ENCODE measurements at regions not wholly inside any gene's neighbourhood (a gene's known extent, or its start where the extent isn't known, plus 50 kb on each side); places are given as distances from the start of the nearest gene placed in this dataset.
A peak's percentile ranks its signal among the peaks of the same experiment; 100 is the strongest.

- intact Hi-C loops (cut with DNase I): no loop called here
- DNase-seq (ENCODE audit: low spot score): no peak
Observed at GRCh38 chr13:50438351-50438750, 405.1 kb downstream of the DLEU7 start.

DNA sequence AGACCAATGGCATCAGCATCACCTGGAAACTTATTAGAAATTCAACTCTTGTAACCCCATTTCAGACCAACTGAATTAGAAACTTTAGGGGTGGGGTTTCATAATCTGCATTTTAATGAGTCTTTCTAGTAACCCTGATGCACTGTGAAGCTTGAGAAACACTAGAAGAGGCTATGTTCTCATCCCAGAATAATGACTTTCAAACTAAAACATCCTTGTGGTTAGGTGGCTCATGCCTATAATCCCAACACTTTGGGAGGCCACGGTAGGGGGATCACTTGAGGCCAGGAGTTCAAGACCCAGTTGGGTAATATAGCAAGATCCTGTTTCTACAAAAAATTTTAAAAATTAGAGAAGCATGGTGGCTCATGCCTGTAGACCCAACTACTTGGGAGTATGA, 402.4 kb downstream of the DLEU7 start:
- intact Hi-C loops (cut with DNase I): no loop called here

DNA sequence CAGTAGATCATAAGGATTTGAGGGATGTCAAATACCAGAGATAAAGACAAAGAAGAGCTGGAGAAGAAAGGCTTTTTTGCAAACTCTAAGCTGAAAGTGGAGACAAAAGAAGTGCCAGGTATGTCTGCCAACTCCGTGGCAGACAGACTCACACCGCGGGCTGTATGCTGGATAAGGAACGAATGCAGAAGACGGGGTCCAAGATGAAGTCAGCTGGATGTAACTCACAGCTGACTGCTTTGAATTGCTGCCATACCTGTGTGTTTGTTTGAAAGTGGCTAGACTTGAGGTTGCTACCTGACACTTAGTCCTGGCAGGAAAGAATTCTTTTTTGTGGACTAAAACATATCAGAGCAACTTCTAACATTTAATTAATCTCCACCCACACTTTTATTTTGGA, 398.8 kb downstream of the DLEU7 start:
- intact Hi-C loops (cut with DNase I): no loop called here
- DNase-seq (ENCODE audit: low spot score): no peak

More for the DNA sequence above, 402.4 kb downstream of the DLEU7 start:
- no peak for DNase-seq (ENCODE audit: low spot score)

GRCh38 chr13:50446611-50447010, 396.9 kb downstream of the DLEU7 start:
- DNase-seq (ENCODE audit: low spot score): no peak
- intact Hi-C loops (cut with DNase I): no loop called here

DNA sequence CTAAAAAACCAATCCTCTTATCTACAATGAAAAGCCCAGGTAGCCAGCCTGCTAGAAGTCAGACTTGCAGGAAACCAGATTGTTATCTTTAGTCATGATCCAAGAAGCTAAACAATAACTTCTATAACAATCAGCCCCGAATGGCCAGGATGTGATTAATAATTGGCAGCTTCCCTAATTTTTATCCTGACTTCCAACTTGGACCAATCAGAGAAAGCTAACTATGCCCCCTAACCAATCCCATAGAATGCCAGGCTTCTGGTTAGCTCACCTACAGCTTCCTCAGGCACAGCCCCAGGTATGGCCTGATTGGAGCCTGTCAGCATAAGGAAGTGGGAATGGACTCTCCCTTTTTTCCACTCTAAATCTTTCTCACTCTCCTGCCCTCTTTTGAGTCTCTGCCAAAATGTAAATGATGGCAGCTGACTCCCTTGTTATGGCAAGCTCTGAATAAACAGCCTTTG, 394.9 kb downstream of the DLEU7 start:
- no peak for DNase-seq (ENCODE audit: low spot score)
- intact Hi-C loops (cut with DNase I): loop anchor here in 1 of 2 donors (1.0 kb wide), 1 partner anchor 47 kb away; no protein-coding TSS in a partner anchor

DNA sequence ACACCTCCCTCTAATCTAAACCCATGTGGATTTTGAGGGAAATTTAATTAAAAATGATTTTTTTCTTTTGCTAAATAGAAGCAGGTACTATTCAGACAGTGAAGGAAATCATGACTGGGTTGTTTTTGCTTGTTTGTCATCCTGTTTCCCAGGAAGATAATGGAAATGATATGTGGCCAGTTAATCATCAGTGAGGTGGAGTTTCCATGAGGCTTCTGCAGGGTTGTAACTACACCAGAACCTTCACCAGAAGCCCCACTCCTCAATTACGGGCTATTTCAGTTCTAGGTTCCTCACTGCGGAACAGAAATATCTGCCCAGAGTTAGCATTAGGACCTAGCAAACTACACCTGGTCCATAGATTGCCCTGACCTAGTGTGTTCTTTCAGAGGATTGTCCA, 394.0 kb downstream of the DLEU7 start:
- intact Hi-C loops (cut with DNase I): no loop called here

GRCh38 chr13:50450279-50450678, 393.2 kb downstream of the DLEU7 start:
- intact Hi-C loops (cut with DNase I): no loop called here
- no peak for DNase-seq (ENCODE audit: low spot score)

More for the DNA sequence above, 394.0 kb downstream of the DLEU7 start:
- DNase-seq (ENCODE audit: low spot score): no peak

DNA sequence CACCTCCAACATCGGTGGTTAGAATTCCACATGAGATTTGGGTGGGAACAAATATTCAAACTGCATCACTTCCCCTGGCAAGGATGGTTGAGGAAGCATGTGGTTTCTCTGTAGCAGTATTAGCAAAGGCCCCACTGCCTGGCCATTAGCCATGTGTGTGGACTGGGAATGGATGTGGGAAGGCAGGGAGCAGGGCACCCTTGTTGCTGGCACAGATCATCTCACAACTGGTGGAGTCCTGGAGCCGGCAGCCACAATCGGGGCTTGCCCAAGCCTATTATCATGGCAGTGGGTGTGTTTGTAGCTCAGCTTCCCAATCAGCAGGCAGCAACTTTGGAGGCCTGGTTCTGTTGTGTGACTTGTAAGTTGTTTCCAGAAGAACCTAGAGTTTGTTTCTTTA, 391.9 kb downstream of the DLEU7 start:
- intact Hi-C loops (cut with DNase I): no loop called here
- DNase-seq (ENCODE audit: low spot score): peak; percentile 58

DNA sequence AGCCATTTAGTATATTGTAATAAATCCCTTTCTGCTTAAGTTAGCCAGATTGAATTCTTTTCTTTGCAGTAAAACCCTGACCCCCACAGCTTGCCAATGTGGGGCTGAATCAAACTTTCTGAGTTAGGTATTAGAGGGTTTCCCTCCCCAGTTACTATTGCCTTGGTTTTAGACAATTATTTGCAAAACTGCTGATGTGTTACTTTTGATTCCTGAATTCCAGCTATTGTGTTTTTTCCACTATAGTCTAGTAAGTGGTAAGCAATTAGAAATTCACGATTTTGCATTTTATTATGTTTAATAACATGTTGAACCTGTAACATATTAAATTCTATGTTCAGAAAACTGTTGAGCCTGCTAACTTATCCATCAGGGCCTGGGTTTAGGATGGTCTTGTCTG, 391.5 kb downstream of the DLEU7 start:
- no peak for DNase-seq (ENCODE audit: low spot score)
- intact Hi-C loops (cut with DNase I): no loop called here

DNA sequence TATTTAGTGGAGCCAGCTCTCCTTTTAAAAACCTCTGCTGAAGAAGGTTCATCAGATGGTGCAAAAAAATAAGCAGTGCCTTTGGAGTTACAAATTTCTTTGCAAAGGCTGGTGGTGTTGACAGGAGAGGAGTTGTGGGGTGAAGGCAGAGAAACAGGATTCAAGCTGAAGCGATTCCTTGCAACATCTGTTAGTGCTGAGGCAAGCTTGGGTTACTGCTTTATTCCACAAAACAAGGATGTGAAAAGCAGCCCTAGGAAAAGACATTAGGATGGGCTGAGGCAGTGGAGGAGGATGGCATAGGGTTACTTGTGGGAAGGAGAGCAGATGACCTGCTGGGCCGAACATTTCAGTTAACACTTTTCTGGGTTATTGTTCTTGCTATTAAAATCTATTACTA, 390.7 kb downstream of the DLEU7 start:
- DNase-seq (ENCODE audit: low spot score): no peak
- intact Hi-C loops (cut with DNase I): no loop called here

- intact Hi-C loops (cut with DNase I): no loop called here
- no peak for DNase-seq (ENCODE audit: low spot score)
Observed at GRCh38 chr13:50453188-50453587, 390.3 kb downstream of the DLEU7 start.

- intact Hi-C loops (cut with DNase I): no loop called here
- no peak for DNase-seq (ENCODE audit: low spot score)
Observed at GRCh38 chr13:50456111-50456510, 387.4 kb downstream of the DLEU7 start.

DNA sequence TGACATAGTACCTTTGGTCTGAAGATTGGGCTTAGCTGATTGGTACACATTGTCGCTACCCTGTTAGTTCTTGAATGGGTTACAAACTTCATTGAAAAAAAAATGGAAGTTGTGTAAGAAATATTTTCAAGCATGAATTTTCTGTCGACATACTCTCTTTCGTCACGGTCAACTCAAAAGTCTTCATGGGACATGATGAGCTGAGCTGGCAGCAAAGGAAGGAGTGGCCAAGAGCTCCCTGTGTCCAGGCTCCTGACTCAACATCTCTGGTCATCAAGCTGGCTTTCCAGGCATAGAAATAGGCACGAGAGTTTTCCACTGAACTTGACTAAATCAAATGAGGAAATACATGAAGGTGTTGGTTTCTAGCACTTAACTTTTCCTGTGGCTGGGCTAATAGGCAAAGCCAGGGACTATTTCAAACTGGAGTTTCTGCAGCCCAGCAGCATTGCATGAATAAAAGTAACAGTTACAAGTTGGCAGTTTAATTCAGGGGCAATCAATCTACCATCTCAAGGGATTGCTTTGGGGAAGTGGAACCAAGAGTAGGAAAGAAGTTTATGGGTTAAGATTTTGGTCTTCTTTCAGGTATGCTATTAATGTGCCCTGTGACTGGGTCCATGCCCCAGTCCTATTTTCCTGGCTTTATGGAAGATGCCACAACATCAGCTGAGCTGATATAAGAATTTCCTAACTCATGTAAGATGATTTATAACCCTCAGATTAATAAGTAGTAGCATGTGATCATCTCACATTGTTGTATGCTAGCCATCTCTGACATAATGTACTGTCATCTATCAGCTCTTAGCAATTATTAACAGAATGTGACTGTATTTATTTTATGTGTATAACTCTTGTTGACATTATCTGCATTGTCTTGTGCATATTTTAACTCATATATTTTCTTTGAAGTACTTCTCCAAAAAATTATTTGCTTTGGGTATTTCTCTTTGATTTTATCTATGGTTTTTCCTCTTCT, 385.8 kb downstream of the DLEU7 start:
- intact Hi-C loops (cut with DNase I): no loop called here
- peak; percentile 59 for DNase-seq (ENCODE audit: low spot score)

GRCh38 chr13:50459046-50459445, 384.4 kb downstream of the DLEU7 start:
- intact Hi-C loops (cut with DNase I): no loop called here
- DNase-seq (ENCODE audit: low spot score): no peak

DNA sequence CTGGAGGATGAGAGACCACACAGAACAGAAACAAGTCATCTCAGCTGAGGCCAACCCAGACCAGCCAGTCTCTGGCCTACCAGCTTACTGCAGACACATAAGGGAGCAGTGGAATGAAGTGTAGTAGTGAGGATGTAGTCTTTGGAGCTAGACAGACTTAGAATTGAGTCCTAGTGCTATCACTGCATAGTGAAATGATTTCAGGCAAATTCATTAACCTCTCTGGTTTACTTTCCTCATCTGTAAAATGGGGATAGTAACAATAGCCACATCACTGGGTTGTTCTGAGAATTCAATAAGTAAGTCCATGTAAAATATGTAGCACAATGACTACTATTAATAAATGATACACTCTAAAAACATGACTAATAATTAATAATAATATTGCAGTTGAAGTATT, 383.8 kb downstream of the DLEU7 start:
- no peak for DNase-seq (ENCODE audit: low spot score)
- intact Hi-C loops (cut with DNase I): no loop called here

- no peak for DNase-seq (ENCODE audit: low spot score)
- intact Hi-C loops (cut with DNase I): no loop called here
Observed at GRCh38 chr13:50460358-50460757, 383.1 kb downstream of the DLEU7 start.

- DNase-seq (ENCODE audit: low spot score): no peak
- intact Hi-C loops (cut with DNase I): no loop called here
Observed at GRCh38 chr13:50461189-50461588, 382.3 kb downstream of the DLEU7 start.

DNA sequence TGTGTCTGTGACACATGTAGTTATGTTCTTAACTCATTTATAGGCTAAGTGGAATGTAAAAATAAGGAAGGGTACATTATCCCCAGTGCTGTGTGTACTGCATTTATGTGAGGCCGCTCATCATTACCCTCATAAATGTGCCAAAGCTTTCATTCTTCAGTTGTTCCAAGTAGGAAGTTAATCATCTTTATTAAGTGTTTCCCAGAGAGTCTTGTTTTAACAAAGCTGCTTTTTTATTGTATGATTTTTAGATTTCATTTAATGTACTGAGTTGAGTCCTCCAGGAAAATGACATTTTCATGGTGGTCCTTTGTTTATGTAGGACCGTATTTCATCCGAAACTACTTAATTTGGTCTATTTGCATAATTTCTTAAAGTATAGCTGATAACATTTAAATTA, 379.8 kb downstream of the DLEU7 start:
- intact Hi-C loops (cut with DNase I): no loop called here
- DNase-seq (ENCODE audit: low spot score): no peak

GRCh38 chr13:50464349-50465251, 378.9 kb downstream of the DLEU7 start:
- DNase-seq (ENCODE audit: low spot score): no peak
- intact Hi-C loops (cut with DNase I): no loop called here

DNA sequence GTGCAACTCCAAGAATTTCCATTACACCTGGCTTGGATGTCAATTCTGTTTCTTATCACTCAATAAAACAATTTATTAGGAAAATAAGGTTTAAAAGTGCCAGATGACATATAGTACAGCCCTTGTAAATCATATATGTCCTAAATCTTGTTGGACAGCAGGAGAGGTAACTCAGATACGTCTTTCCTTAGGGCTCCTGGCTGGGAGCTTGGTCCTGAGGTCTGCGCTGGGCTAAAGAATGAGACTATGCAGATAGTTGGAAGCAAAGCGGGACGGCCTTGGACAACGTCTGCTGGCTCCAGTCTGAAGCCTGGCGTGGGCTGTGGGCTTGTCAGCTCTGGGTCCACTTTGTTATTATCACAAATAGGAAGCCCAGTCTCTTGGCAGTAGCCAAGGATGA, 377.0 kb downstream of the DLEU7 start:
- intact Hi-C loops (cut with DNase I): no loop called here
- peak; percentile 74 for DNase-seq (ENCODE audit: low spot score)

All from posterior vena cava (tissue), 2 donors.